ENCODE measurements at regions not wholly inside any gene's neighbourhood (a gene's known extent, or its start where the extent isn't known, plus 50 kb on each side); places are given as distances from the start of the nearest gene placed in this dataset.

GRCh38 chr14:35944847-35945246, 118.7 kb downstream of the BRMS1L start:
- TF ChIP-seq EZH2phosphoT487 (IDR thresholded peaks at IDR 0.05; ENCODE audit: insufficient read depth, low read depth) (no peak), EZH2 (IDR thresholded peaks at IDR 0.05; ENCODE audit: insufficient read depth, poor library complexity, severe bottlenecking) (no peak)
- H3F3A ChIP-seq (ENCODE audit: insufficient read depth), result no peaks in the 10 kb centered on the region
- in situ Hi-C loops (cut with MboI), result no loop called here

GRCh38 chr14:35940291-35940690, 114.2 kb downstream of the BRMS1L start:
- Histone ChIP-seq H3K4me1 (ENCODE audit: insufficient read depth) (no peaks in the 10 kb centered on the region), H3K36me3 (ENCODE audit: low read depth) (no peaks in the 10 kb centered on the region), H3F3A (ENCODE audit: insufficient read depth) (no peaks in the 10 kb centered on the region), H3K9me3 (ENCODE audit: low read depth) (no peaks in the 10 kb centered on the region), H3K9me2 (ENCODE audit: insufficient read depth) (no peaks in the 10 kb centered on the region), H2AFZ (peak overlapping the region; percentile 61), H3K4me3 (peak overlapping the region; percentile 55), H3K4me2 (ENCODE audit: unreplicated experiment) (peak overlapping the region; percentile 69), H3K79me2 (ENCODE audit: insufficient read depth) (no peaks in the 10 kb centered on the region), H3K9ac (0 out of 2 replicates have a peak overlapping the region, but pooled peaks have one; percentile 5), H3K27ac (no peak overlapping the region), H3K27me3 (replicated peaks; ENCODE audit: insufficient read depth) (0 out of 2 replicates have a peak, but pooled peaks cover 4% of the 10 kb centered on the region), H4K20me1 (ENCODE audit: insufficient read depth) (no peaks in the 10 kb centered on the region)
- WGBS, 2 experiments (ENCODE audit: low coverage in 1 of 2, low lambda C conversion rate in 2 of 2, missing lambda C conversion rate in 2 of 2), result 4 to 6% methylated on average over 4 of the region's 4 CpGs
- peak; percentile 9 for DNase-seq
- TF ChIP-seq EZH2 (IDR thresholded peaks at IDR 0.05; ENCODE audit: insufficient read depth, poor library complexity, severe bottlenecking) (no peak), EZH2phosphoT487 (IDR thresholded peaks at IDR 0.05; ENCODE audit: insufficient read depth, low read depth) (no peak)
- in situ Hi-C loops (cut with MboI), result no loop called here

More at GRCh38 chr14:35944847-35945246, 118.7 kb downstream of the BRMS1L start:
- DNase-seq, result no peak
- H3K36me3 ChIP-seq (ENCODE audit: low read depth), result no peaks in the 10 kb centered on the region
- no peaks in the 10 kb centered on the region for H3K27me3 ChIP-seq (replicated peaks; ENCODE audit: insufficient read depth)
- H3K27ac ChIP-seq, result no peak overlapping the region
- H4K20me1 ChIP-seq (ENCODE audit: insufficient read depth), result no peaks in the 10 kb centered on the region
- H3K4me3 ChIP-seq, result no peak overlapping the region
- no peaks in the 10 kb centered on the region for H3K4me1 ChIP-seq (ENCODE audit: insufficient read depth)
- no peak overlapping the region for H3K4me2 ChIP-seq (ENCODE audit: unreplicated experiment)
- no peaks in the 10 kb centered on the region for H3K79me2 ChIP-seq (ENCODE audit: insufficient read depth)
- H3K9me3 ChIP-seq (ENCODE audit: low read depth), result no peaks in the 10 kb centered on the region
- no peak overlapping the region for H2AFZ ChIP-seq
- 73 to 76% methylated on average over 5 of the region's 5 CpGs for WGBS, 2 experiments (ENCODE audit: low coverage in 1 of 2, low lambda C conversion rate in 2 of 2, missing lambda C conversion rate in 2 of 2)
- no peaks in the 10 kb centered on the region for H3K9me2 ChIP-seq (ENCODE audit: insufficient read depth)
- H3K9ac ChIP-seq, result no peak overlapping the region

GRCh38 chr14:35938770-35939169, 112.6 kb downstream of the BRMS1L start:
- in situ Hi-C loops (cut with MboI), result no loop called here

GRCh38 chr14:35934499-35934898, 108.4 kb downstream of the BRMS1L start:
- Histone ChIP-seq H3K4me1 (ENCODE audit: insufficient read depth) (0 out of 2 replicates have a peak, but pooled peaks cover 2% of the 10 kb centered on the region), H3K4me3 (no peak overlapping the region), H3K9me2 (ENCODE audit: insufficient read depth) (no peaks in the 10 kb centered on the region), H4K20me1 (ENCODE audit: insufficient read depth) (no peaks in the 10 kb centered on the region), H3K36me3 (ENCODE audit: low read depth) (no peaks in the 10 kb centered on the region), H3K79me2 (ENCODE audit: insufficient read depth) (no peaks in the 10 kb centered on the region), H3K9ac (no peak overlapping the region), H2AFZ (no peak overlapping the region), H3K27me3 (replicated peaks; ENCODE audit: insufficient read depth) (peaks cover 17% of the 10 kb centered on the region), H3K27ac (no peak overlapping the region), H3K4me2 (ENCODE audit: unreplicated experiment) (no peak overlapping the region), H3K9me3 (ENCODE audit: low read depth) (no peaks in the 10 kb centered on the region), H3F3A (ENCODE audit: insufficient read depth) (no peaks in the 10 kb centered on the region)
- in situ Hi-C loops (cut with MboI), result no loop called here
- no peak for DNase-seq
- no peak for TF ChIP-seq EZH2phosphoT487 (IDR thresholded peaks at IDR 0.05; ENCODE audit: insufficient read depth, low read depth)
- WGBS, 2 experiments (ENCODE audit: low coverage in 1 of 2, low lambda C conversion rate in 2 of 2, missing lambda C conversion rate in 2 of 2), result 4 to 6% methylated on average over 2 of the region's 2 CpGs

More at GRCh38 chr14:35938770-35939169, 112.6 kb downstream of the BRMS1L start:
- Histone ChIP-seq H3K4me3 (no peak overlapping the region), H3K36me3 (ENCODE audit: low read depth) (no peaks in the 10 kb centered on the region), H3K9ac (no peak overlapping the region), H4K20me1 (ENCODE audit: insufficient read depth) (no peaks in the 10 kb centered on the region), H2AFZ (no peak overlapping the region), H3K9me2 (ENCODE audit: insufficient read depth) (no peaks in the 10 kb centered on the region), H3K9me3 (ENCODE audit: low read depth) (no peaks in the 10 kb centered on the region), H3K27ac (no peak overlapping the region), H3K4me1 (ENCODE audit: insufficient read depth) (no peaks in the 10 kb centered on the region), H3F3A (ENCODE audit: insufficient read depth) (no peaks in the 10 kb centered on the region), H3K79me2 (ENCODE audit: insufficient read depth) (no peaks in the 10 kb centered on the region), H3K27me3 (replicated peaks; ENCODE audit: insufficient read depth) (peaks cover 11% of the 10 kb centered on the region; the same call in 1 of the 2 replicates), H3K4me2 (ENCODE audit: unreplicated experiment) (no peak overlapping the region)
- WGBS, 2 experiments (ENCODE audit: low coverage in 1 of 2, low lambda C conversion rate in 2 of 2, missing lambda C conversion rate in 2 of 2), result 90 to 95% methylated on average over 2 of the region's 2 CpGs
- DNase-seq, result no peak
- TF ChIP-seq EZH2phosphoT487 (IDR thresholded peaks at IDR 0.05; ENCODE audit: insufficient read depth, low read depth) (no peak), EZH2 (IDR thresholded peaks at IDR 0.05; ENCODE audit: insufficient read depth, poor library complexity, severe bottlenecking) (no peak)

All from GM23248 (cell line).